Progenitor cell of endocrine pancreas (in vitro differentiated cells): ENCODE measurements at regions not wholly inside any gene's neighbourhood (a gene's known extent, or its start where the extent isn't known, plus 50 kb on each side); places are given as distances from the start of the nearest gene placed in this dataset.

ENCODE experiments used
- DNase-seq: peaks from one replicate; pipeline ENCODE4 v3.0.0; 2021; ENCODE audit warnings: low spot score; ENCODE audit not compliant: unreplicated experiment
- H3K27ac Mint-ChIP-seq: 2 replicates; pipeline ENCODE4 v1.8.0; 2021; ENCODE audit warnings: mild to moderate bottlenecking, moderate library complexity, mixed read lengths
- H3K27me3 Mint-ChIP-seq: 2 replicates; pipeline ENCODE4 v1.8.0; 2021; ENCODE audit warnings: mixed read lengths
- H3K36me3 Mint-ChIP-seq: 2 replicates; pipeline ENCODE4 v1.8.0; 2022; ENCODE audit warnings: mixed read lengths; ENCODE audit not compliant: insufficient read depth
- H3K4me1 Mint-ChIP-seq: 2 replicates; pipeline ENCODE4 v1.8.0; 2021; ENCODE audit warnings: low read depth, mixed read lengths
- H3K4me3 Mint-ChIP-seq: 2 replicates; pipeline ENCODE4 v1.8.0; 2021; ENCODE audit warnings: low read depth, mild to moderate bottlenecking, moderate library complexity, mixed read lengths
- H3K9me3 Mint-ChIP-seq: 2 replicates; pipeline ENCODE4 v1.8.0; 2021; ENCODE audit warnings: low read depth, mixed read lengths
- TF ChIP-seq, protein P1 (sequence below): fragments of 200-600 bp; sonication (generic); IDR thresholded peaks from one replicate; pipeline ENCODE4 v1.5.0; 2021; ENCODE audit warnings: antibody characterized with exemption, mild to moderate bottlenecking; ENCODE audit not compliant: unreplicated experiment

DNA sequence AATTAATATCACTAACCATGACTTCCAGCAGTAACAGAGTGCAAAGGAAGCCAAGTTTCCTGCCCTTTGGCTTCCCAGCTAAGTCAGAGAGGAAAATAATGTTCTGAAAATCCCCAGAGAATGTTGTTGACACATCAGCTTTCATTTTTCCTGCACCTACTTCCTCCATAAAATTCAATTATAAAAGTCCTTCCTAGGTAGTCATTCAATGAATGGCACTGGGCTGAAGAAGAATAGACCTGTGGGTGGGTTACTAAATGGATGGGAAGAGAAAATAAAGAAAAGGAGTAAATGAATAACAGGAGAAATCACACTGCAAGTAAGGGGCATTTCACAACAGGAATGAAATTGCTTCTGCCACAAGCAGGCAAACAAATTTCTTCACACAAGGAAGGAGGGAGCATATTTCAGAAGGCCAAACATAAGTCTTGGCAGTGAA is 73.2 kb upstream of the MDM1 start:
- Mint-ChIP-seq H3K27me3 (peaks cover 12% of the 10 kb centered on the region), H3K9me3 (no peaks in the 10 kb centered on the region), H3K4me1 (peaks cover 3% of the 10 kb centered on the region), H3K4me3 (no peak overlapping the region), H3K27ac (no peak overlapping the region), H3K36me3 (no peaks in the 10 kb centered on the region)
- no peak for DNase-seq
- TF ChIP-seq, protein P1, sequence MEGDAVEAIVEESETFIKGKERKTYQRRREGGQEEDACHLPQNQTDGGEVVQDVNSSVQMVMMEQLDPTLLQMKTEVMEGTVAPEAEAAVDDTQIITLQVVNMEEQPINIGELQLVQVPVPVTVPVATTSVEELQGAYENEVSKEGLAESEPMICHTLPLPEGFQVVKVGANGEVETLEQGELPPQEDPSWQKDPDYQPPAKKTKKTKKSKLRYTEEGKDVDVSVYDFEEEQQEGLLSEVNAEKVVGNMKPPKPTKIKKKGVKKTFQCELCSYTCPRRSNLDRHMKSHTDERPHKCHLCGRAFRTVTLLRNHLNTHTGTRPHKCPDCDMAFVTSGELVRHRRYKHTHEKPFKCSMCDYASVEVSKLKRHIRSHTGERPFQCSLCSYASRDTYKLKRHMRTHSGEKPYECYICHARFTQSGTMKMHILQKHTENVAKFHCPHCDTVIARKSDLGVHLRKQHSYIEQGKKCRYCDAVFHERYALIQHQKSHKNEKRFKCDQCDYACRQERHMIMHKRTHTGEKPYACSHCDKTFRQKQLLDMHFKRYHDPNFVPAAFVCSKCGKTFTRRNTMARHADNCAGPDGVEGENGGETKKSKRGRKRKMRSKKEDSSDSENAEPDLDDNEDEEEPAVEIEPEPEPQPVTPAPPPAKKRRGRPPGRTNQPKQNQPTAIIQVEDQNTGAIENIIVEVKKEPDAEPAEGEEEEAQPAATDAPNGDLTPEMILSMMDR: no peak

DNA sequence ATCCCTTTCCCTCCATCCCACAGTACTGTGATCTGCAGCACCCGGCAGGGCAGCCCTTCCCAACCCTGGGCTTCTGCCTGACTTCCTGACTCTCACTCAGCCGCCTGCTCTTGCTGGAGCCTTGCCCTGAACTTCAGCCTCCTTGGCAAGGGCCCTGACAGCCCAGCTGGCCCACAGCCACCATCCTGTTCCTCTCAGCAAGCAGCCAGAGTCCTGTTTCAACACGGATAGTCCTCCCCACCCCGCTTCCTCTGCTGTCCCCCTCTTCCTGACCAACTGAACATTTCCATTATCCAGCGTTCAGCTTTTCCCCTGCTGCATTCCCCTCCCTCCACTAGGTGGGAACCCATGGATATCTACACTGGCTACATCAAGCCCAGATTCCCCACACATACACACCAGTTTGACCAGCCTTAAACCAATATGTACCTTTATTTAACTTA is 74.0 kb upstream of the MDM1 start:
- Mint-ChIP-seq H3K4me3 (no peak overlapping the region), H3K27ac (no peak overlapping the region), H3K4me1 (peaks cover 3% of the 10 kb centered on the region), H3K36me3 (no peaks in the 10 kb centered on the region), H3K27me3 (peaks cover 12% of the 10 kb centered on the region), H3K9me3 (no peaks in the 10 kb centered on the region)
- TF ChIP-seq, protein P1: peak; percentile 32
- no peak for DNase-seq

DNA sequence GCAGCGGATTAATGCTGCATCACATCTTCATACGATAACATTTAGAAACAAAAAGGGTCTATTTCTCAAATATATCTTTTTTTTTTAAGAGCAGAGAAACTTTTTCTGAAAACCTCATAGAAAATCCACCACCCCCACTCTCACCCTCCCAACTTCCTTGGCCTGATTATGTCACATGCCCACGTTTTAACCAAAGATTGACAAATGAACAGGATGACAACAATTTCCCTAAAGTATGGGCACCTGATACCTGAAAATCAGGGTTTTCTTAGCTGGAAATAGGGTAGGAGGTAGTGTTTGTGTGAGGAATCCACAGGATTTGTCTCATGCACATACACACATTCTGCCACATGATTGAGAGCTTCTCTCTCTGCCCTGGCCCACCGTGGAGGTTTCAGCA is 74.7 kb upstream of the MDM1 start:
- Mint-ChIP-seq H3K36me3 (no peaks in the 10 kb centered on the region), H3K27me3 (peaks cover 12% of the 10 kb centered on the region), H3K4me1 (peaks cover 3% of the 10 kb centered on the region), H3K27ac (no peak overlapping the region), H3K9me3 (no peaks in the 10 kb centered on the region), H3K4me3 (no peak overlapping the region)
- no peak for DNase-seq
- TF ChIP-seq, protein P1: no peak

DNA sequence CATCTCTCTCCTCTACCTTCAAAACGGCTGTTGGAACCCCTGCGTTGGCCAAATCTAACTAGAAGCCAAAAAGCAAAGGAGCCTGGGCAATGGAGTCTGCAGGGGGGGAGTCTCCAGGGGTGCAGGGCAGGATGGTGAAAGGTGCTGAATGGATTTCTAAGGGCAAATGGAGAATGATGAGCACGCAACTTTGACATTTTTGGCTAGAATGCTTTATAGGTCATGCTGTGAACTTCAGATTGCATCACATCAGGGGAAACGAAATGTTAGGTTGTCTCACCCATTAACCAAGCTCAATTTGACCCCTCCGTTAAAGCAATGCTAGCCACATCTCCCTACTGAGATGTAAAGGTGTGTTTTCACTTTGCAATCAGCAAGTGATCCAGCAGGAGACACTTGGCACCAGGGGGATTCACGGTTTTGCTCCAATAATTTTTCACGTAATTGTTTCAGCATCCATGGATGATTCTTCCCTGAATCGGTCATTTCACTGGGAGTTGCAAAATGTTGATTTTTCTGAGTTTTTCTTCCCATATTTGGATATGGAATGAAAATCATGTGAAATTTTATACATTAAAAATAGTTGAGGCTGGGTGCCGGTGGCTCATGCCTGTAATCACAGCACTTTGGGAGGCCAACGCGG is 78.0 kb upstream of the MDM1 start:
- H3K27ac Mint-ChIP-seq: no peak overlapping the region
- H3K4me3 Mint-ChIP-seq: no peak overlapping the region
- H3K27me3 Mint-ChIP-seq: peaks cover 9% of the 10 kb centered on the region
- DNase-seq: no peak
- H3K9me3 Mint-ChIP-seq: no peaks in the 10 kb centered on the region
- H3K4me1 Mint-ChIP-seq: peaks cover 3% of the 10 kb centered on the region
- no peaks in the 10 kb centered on the region for H3K36me3 Mint-ChIP-seq
- TF ChIP-seq, protein P1: no peak

DNA sequence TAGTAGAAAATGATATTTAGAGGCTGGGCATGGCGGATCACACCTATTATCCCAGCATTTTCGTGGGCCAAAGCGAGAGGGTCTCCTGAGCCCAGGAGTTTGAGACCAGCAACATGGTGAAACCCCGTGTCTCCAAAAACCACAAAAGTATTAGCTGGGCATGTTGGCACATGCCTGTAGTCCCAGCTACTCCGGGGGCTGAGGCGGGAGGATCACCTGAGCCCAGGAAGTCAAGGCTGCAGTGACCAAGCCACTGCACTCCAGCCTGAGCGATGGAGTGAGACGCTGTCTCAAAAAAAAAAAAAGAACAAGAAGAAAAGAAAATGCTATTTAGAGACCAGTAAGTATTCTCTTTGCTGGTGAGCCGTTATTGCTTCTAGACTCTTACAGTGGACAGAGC is 79.2 kb upstream of the MDM1 start:
- TF ChIP-seq, protein P1: no peak
- H3K4me3 Mint-ChIP-seq: no peak overlapping the region
- no peaks in the 10 kb centered on the region for H3K9me3 Mint-ChIP-seq
- H3K4me1 Mint-ChIP-seq: peaks cover 3% of the 10 kb centered on the region
- no peaks in the 10 kb centered on the region for H3K36me3 Mint-ChIP-seq
- peaks cover under 1% of the 10 kb centered on the region for H3K27me3 Mint-ChIP-seq
- no peak overlapping the region for H3K27ac Mint-ChIP-seq
- no peak for DNase-seq
